Lung microvascular endothelial cell (primary cell): ENCODE measurements at regions not wholly inside any gene's neighbourhood (a gene's known extent, or its start where the extent isn't known, plus 50 kb on each side); places are given as distances from the start of the nearest gene placed in this dataset.

Experiments
- DNase-seq, 2 donors: peaks; one replicate each; pipeline versions ENCODE4 v3.0.0 to v3.0.0-alpha.2; 2010; ENCODE audit warnings: low read depth in 2 of 2

- DNase-seq, result no peak
These were observed 321.0 kb downstream of the ALG10 start for GRCh38 chr12:34343345-34343744.

GRCh38 chr12:34343766-34344165 is 321.5 kb downstream of the ALG10 start:
- no peak for DNase-seq

GRCh38 chr12:34344851-34345522 is 322.7 kb downstream of the ALG10 start:
- DNase-seq, result no peak

GRCh38 chr12:34345801-34346200 is 323.5 kb downstream of the ALG10 start:
- DNase-seq, result no peak

GRCh38 chr12:34346372-34347034 is 324.2 kb downstream of the ALG10 start:
- DNase-seq, result no peak

- DNase-seq, result no peak
These were observed 325.1 kb downstream of the ALG10 start for GRCh38 chr12:34347367-34347766.

- no peak for DNase-seq
These were observed 325.8 kb downstream of the ALG10 start for GRCh38 chr12:34348064-34348463.

GRCh38 chr12:34348836-34349672 is 326.8 kb downstream of the ALG10 start:
- no peak for DNase-seq

- DNase-seq, result no peak
These were observed 327.3 kb downstream of the ALG10 start for GRCh38 chr12:34349673-34349961.

GRCh38 chr12:34350092-34351041 is 328.1 kb downstream of the ALG10 start:
- no peak for DNase-seq

GRCh38 chr12:34352098-34352497 is 329.8 kb downstream of the ALG10 start:
- DNase-seq, result no peak

- no peak for DNase-seq
These were observed 332.2 kb downstream of the ALG10 start for GRCh38 chr12:34354239-34355200.

- no peak for DNase-seq
These were observed 334.1 kb downstream of the ALG10 start for GRCh38 chr12:34356233-34356987.

- no peak for DNase-seq
These were observed 335.5 kb downstream of the ALG10 start for GRCh38 chr12:34357791-34358190.

- no peak for DNase-seq
These were observed 335.9 kb downstream of the ALG10 start for GRCh38 chr12:34358198-34358597.

GRCh38 chr12:34361721-34362316 is 339.5 kb downstream of the ALG10 start:
- DNase-seq, result no peak

- no peak for DNase-seq
These were observed 340.9 kb downstream of the ALG10 start for GRCh38 chr12:34363050-34363673.

- DNase-seq, result no peak
These were observed 345.8 kb downstream of the ALG10 start for GRCh38 chr12:34368079-34368478.

- no peak for DNase-seq
These were observed 348.8 kb downstream of the ALG10 start for GRCh38 chr12:34371050-34371449.
